ENCODE measurements at regions not wholly inside any gene's neighbourhood (a gene's known extent, or its start where the extent isn't known, plus 50 kb on each side); places are given as distances from the start of the nearest gene placed in this dataset.
"Not testable (repeated sequence)": the region's sequence is repeated elsewhere in the genome, so short reads cannot be mapped to it uniquely, and the experiment has no call there.

- DNase-seq = not testable (repeated sequence)
Observed at GRCh38 chr1:147348592-147348991, 106.1 kb downstream of the CHD1L start.

GRCh38 chr1:147349533-147349932 is 107.0 kb downstream of the CHD1L start:
- no peak for DNase-seq

DNA sequence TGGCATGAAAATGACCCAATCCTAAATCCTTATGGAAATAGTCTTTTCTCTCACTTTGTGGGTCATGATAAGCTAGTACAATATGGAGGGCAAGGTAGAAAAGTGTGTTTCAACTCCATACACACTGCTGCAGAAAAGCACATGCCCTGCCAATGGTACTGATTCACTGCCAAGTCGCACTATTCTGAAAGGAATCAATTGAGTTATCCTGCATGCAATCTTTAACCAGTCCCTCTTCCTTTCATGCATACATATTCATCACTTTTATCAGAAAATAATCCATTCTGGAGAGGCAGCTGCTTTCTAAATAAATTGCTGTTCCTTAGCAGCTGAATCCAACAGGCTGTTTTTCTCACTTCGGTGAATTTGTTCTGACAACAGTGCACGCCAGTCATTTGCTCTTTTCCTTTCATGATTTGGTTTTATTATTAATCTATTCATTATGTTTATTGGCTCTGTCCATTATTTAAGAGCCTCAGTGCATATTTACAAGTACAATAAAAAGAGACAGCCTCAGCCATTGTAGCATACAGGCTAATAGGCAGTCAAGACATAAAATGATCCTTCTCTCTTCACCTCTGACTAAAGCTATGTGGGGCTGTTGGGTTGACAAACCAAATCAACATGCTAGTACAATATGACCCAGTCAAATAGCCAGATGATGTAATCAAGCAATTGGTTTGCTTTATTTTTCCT is 108.8 kb downstream of the CHD1L start:
- no peak for DNase-seq

GRCh38 chr1:147377263-147378246 is 135.1 kb downstream of the CHD1L start:
- no peak for DNase-seq

DNA sequence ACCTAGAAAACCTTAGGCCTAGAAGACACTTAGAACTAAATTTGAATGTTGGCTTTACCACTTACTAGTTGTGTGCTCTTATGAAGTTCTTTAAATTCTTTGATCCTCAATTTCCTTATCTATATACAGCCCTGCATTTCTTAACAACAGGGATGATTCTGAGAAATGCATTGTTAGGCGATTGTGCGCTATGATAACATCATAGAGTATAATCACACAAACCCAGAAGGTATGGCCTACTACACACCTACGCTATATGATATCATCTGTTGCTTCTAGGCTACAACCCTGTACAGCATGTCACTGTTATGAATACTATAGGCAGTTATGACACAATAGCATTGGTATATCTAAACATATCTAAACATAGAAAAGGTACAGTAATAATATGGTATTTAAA is 137.4 kb downstream of the CHD1L start:
- no peak for DNase-seq

DNA sequence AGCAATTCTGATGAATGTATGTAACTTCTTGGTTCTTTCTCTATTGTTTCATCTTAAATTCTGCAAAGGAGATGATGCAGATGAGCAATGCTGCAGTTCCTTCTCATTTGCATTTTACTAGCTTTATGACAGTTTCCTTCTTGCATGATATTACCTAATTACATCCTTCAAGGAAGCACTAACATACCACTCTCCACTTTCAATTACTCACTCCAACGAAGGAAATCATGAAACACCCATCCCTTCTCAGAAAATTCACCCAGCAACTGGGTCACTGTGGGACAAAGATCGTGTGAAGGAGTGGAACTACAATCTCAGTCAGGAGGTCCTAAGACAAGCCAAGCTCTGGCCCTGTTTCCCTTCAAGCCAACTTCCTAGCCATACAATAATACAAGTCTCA is 142.3 kb downstream of the CHD1L start:
- DNase-seq = no peak

- no peak for DNase-seq
Observed at GRCh38 chr1:147388969-147389368, 146.5 kb downstream of the CHD1L start.

DNA sequence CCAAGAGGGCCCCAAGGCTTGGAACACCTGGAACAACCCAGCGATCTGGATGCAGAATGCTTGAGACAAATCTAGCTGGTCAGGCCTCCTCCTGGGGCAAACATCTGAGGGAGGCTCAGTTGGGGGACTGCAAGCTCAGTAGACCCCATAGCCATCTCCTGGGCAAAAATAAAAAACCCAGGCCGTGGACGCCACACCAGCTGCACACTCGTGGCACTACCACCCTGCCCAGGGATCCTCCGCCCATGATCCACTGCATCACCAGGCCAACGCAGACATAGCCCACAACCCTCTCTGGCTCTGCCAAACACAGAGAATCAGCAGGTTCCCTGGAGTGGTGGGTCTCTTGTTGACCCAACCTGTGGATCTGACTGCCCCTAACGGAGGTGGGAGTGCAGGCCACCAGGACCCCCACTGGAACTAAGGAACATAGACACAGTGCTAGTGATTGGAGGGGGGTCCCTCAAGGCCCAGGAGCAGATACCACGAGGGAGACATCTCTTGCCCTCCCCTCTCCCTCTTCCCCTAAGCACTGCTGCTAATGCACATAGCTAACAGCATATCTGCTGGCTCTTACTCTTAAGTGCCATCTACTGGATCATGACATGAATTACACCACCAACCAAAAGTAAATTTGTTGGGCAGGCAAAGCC is 147.2 kb downstream of the CHD1L start:
- peak; percentile 49 for DNase-seq

DNA sequence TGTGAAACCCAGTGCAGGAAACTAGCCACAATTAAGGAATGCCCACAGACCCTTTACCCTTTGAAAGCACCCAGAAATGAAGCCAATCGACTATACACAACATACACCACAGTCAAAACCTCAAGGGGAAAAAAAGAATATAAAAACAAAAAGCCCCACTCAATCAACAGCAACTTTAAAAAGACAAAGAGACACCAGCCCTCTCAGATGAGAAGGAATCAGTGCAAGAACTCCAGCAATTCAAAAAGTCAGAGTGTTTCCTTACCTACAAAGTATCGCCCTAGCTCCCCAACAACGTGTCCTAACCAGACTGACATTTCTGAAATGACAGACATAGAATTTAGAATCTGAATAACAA is 147.7 kb downstream of the CHD1L start:
- DNase-seq = no peak

DNA sequence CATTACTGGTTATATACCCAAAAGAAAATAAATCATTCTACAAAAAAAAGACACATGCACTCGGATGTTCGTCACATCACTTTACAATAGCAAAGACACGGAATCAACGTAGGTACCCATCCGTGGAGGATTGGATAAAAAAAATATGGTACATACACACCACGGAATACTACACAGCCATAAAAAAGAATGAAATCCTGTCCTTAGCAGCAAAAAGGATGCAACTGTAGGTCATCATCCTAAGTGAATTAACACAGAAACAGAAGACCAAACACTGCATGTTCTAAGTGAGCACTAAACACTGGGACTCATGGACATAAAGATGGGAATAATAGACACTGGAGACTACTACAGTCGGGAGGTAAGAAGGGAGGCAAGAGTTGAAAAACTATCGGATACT is 148.6 kb downstream of the CHD1L start:
- no peak for DNase-seq

GRCh38 chr1:147402326-147403045 is 138.8 kb upstream of the BCL9 start:
- DNase-seq = peak; percentile 47

GRCh38 chr1:147404344-147404743 is 137.0 kb upstream of the BCL9 start:
- not testable (repeated sequence) for DNase-seq

GRCh38 chr1:147409886-147410285 is 131.4 kb upstream of the BCL9 start:
- DNase-seq = no peak

GRCh38 chr1:147413110-147413605 is 128.1 kb upstream of the BCL9 start:
- DNase-seq = no peak

DNA sequence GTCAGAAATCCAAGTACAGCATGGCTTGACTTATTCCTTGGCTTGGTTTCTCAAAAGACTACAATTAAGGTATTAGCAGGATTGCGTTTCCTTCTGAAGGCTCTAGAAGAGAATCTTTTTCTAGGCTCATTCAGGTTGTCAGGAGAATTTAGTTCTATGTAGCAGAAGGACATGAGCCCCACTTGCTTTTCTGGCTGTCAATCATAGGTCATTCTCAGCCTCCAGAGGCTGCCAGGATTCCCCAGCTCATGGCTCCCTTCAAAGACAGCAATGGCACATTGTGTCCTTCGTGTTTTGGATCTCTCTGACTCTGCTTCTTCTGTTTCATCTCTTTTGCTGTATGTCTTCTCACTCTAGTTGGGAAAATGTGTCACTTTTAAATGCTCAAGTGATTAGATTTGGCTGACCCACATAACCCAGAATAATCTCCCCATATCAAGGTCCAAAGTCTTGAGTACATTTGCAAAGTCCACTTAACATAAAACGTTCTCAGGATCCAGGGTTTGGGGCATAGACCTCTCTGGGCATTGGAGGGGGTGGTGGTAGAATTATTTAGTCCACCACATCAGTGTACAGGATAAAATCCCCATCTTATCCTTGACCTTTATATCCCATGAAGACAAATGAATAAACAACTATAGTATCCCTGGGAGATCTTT is 126.7 kb upstream of the BCL9 start:
- DNase-seq = no peak

- DNase-seq = no peak
Observed at GRCh38 chr1:147417024-147417423, 124.3 kb upstream of the BCL9 start.

GRCh38 chr1:147423100-147423827 is 118.0 kb upstream of the BCL9 start:
- peak; percentile 12 for DNase-seq

- no peak for DNase-seq
Observed at GRCh38 chr1:147434921-147435320, 106.4 kb upstream of the BCL9 start.

DNA sequence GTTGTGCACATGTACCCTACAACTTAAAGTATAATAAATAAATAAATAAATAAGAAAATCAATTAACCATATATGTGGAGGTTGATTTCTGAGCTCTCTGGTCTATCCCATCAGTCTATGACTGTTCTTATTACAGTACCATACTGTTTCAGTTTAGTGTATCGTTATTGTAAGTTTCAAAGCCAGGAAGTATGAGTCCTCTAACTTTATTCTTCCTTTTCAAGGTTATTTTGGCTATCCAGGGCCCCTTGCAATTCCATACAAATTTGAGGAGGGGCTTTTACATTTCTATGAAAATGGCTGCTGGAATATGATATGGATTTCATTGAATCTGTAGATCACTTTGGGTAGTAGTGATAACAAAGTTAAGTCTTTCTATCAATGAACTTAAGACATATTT is 96.9 kb upstream of the BCL9 start:
- no peak for DNase-seq

DNA sequence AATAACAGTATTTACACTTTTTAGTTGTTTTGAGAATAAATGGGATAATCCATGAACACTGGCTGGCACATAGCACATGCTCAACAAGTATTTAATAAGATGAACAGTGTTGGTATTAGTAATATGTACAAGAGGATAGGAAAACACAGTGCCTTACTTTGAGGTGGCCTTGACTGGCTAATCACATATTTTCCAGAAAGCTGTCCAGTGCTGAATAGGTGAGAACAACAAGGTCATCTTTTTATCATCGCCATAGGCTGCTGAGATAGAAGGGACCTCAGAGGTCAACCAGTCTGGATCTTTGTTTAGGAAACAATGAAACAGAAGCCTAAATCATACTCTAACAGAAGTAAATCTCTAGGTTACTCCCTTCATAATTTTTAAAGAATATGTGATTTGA is 89.7 kb upstream of the BCL9 start:
- DNase-seq = no peak

GRCh38 chr1:147452809-147453208 is 88.5 kb upstream of the BCL9 start:
- no peak for DNase-seq

DNA sequence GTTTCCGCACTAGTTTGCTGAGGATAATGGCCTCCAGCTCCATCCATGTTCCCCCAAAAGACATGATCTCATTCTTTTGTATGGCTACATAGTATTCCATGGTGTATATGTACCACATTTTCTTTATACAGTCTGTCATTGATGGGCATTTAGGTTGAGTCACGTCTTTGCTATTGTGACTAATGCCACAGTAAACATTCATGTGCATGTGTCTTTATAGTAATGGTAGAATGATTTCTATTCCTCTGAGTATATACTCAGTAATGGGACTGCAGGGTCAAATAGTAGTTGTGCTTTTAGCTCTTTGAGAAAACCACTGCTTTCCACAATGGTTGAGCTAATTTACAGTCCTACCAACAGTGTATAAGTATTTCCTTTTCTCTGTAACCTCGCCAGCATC is 78.3 kb upstream of the BCL9 start:
- no peak for DNase-seq
